GM13977 (cell line): ENCODE measurements at regions not wholly inside any gene's neighbourhood (a gene's known extent, or its start where the extent isn't known, plus 50 kb on each side); places are given as distances from the start of the nearest gene placed in this dataset.

Source experiments
- DNase-seq: peaks from one replicate; pipeline ENCODE4 v3.0.0; 2012; ENCODE audit warnings: low spot score
- CTCF ChIP-seq: IDR thresholded peaks from 2 replicates; pipeline ENCODE4 v1.5.1; 2012; ENCODE audit warnings: mild to moderate bottlenecking, control low read depth; ENCODE audit not compliant: insufficient read depth; ENCODE audit errors: extremely low read depth, missing control alignments
- in situ Hi-C: fragments of 300-500 bp; cut with MboI; formaldehyde crosslinking; loops from one replicate; pipeline ENCODE4 v1.12.0; 2022; ENCODE audit warnings: low sequenced_read_pairs, low pct_unique_long_range_greater_than_20kb, mixed read lengths, inconsistent platforms; ENCODE audit not compliant: unreplicated experiment

GRCh38 chr7:12866207-12866606, 178.8 kb downstream of the ARL4A start:
- in situ Hi-C loops = no loop called here
- DNase-seq = no peak
- no peak for TF ChIP-seq CTCF

- no peak for TF ChIP-seq CTCF
- no peak for DNase-seq
- in situ Hi-C loops = no loop called here
Measured at GRCh38 chr7:12868027-12868426, 180.6 kb downstream of the ARL4A start.

- no peak for TF ChIP-seq CTCF
- DNase-seq = no peak
- in situ Hi-C loops = no loop called here
Measured at GRCh38 chr7:12870219-12870618, 182.8 kb downstream of the ARL4A start.

GRCh38 chr7:12872487-12872886, 185.1 kb downstream of the ARL4A start:
- DNase-seq = no peak
- in situ Hi-C loops = no loop called here
- TF ChIP-seq CTCF = no peak

DNA sequence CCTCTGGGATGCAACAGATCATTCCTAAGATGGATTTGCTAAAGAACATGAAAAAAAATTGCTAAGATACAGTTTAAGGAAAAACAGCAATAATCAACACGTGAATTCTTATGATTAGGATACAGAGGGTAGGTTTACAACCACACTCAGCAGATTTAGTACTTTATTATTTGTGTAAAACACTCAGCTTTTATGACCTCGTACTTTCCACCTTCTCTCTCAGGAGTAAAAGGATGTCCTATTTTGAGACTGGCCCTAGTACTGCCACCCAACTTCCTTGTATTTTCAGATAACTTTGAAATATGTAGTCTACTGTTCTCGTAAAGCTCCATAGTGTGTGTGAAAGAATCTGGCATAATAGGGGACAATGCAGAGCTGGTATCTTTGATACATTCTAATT, 186.1 kb downstream of the ARL4A start:
- no peak for DNase-seq
- no peak for TF ChIP-seq CTCF
- in situ Hi-C loops = no loop called here

DNA sequence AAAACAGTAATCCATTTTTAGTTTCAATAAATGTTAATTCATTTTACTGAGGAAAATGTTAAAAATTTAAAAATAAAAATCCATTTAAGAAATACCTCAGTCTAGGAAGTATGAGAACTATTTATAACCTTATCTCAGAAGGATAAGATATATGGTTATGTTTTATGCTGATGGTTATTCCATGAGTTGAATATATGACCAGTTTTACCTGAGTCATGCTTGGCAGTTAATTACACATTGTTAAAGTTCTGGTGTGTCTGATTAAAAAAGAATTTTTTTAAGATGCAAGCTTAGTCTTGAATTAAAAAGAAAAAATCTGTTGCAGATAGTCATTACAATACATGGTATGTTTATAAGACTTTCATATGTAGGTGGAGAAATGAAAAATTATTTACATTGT, 191.7 kb downstream of the ARL4A start:
- DNase-seq = no peak
- no peak for TF ChIP-seq CTCF
- in situ Hi-C loops = no loop called here

- in situ Hi-C loops = no loop called here
- DNase-seq = no peak
- no peak for TF ChIP-seq CTCF
Measured at GRCh38 chr7:12881712-12882111, 194.3 kb downstream of the ARL4A start.
